AG04450 (cell line): ENCODE measurements at regions not wholly inside any gene's neighbourhood (a gene's known extent, or its start where the extent isn't known, plus 50 kb on each side); places are given as distances from the start of the nearest gene placed in this dataset.
A peak's percentile ranks its signal among the peaks of the same experiment; 100 is the strongest.

Experiments
- CTCF ChIA-PET: fragments of 300-600, 350-600 bp; formaldehyde crosslinking; extraction: SDS; loops from one replicate; lab custom pipeline; 2022; ENCODE audit warnings: antibody characterized with exemption, inconsistent platforms; lab: Charles Lee
- POLR2A ChIA-PET: fragments of 350-600 bp; formaldehyde crosslinking; extraction: SDS; loops from one replicate; lab custom pipeline; 2021; ENCODE audit warnings: antibody characterized with exemption, inconsistent platforms; lab: Yijun Ruan, JAX
- DNase-seq: peaks from one replicate; pipeline ENCODE4 v3.0.0-alpha.2; 2011; ENCODE audit warnings: low read depth, low spot score
- H3K27ac ChIP-seq: one replicate; pipeline ENCODE4 v1.5.1; 2012; ENCODE audit warnings: low read depth, low read length, control low read depth
- H3K27me3 ChIP-seq: one replicate; pipeline ENCODE4 v1.6.0; 2012; ENCODE audit warnings: low read length; ENCODE audit not compliant: control insufficient read depth, insufficient read depth
- H3K4me3 ChIP-seq: 2 replicates; pipeline ENCODE4 v1.5.1; 2011; ENCODE audit warnings: mild to moderate bottlenecking, low read depth, low read length, control low read depth
- H3K9me3 ChIP-seq: 2 replicates; pipeline ENCODE4 v1.5.1; 2012; ENCODE audit warnings: low read length; ENCODE audit not compliant: control insufficient read depth, insufficient read depth
- CTCF ChIP-seq: IDR thresholded peaks from 2 replicates; pipeline ENCODE4 v1.5.1; 2011; ENCODE audit warnings: low read depth, low read length, control low read depth, inconsistent platforms

GRCh38 chr3:124398594-124398993 is 331.7 kb upstream of the UMPS start:
- no peak for DNase-seq
- no peaks in the 10 kb centered on the region for H3K27me3 ChIP-seq
- H3K9me3 ChIP-seq = no peaks in the 10 kb centered on the region
- ChIA-PET POLR2A (no interaction called here), CTCF (no interaction called here)
- TF ChIP-seq CTCF = no peak
- no peak overlapping the region for H3K4me3 ChIP-seq
- H3K27ac ChIP-seq = no peak overlapping the region

- TF ChIP-seq CTCF = no peak
- no peaks in the 10 kb centered on the region for H3K9me3 ChIP-seq
- POLR2A ChIA-PET = no interaction called here
- DNase-seq = peak; percentile 47
- H3K27ac ChIP-seq = no peak overlapping the region
- CTCF ChIA-PET = interaction anchor here (1.3 kb wide), 1 partner anchor 157 kb away, joined by 3 read pairs; no protein-coding TSS in a partner anchor
- no peaks in the 10 kb centered on the region for H3K27me3 ChIP-seq
- no peak overlapping the region for H3K4me3 ChIP-seq
Observed at GRCh38 chr3:124401843-124402242, 328.4 kb upstream of the UMPS start.

- POLR2A ChIA-PET = no interaction called here
- H3K4me3 ChIP-seq = no peak overlapping the region
- CTCF ChIA-PET = no interaction called here
Observed at GRCh38 chr3:124402791-124403190, 327.5 kb upstream of the UMPS start.

GRCh38 chr3:124404621-124405020 is 325.6 kb upstream of the UMPS start:
- no peak overlapping the region for H3K4me3 ChIP-seq
- no peaks in the 10 kb centered on the region for H3K9me3 ChIP-seq
- H3K27ac ChIP-seq = no peak overlapping the region
- no peak for DNase-seq
- ChIA-PET POLR2A (no interaction called here), CTCF (interaction anchor here (0.6 to 1.5 kb wide), 3 partner anchors 19 to 372 kb away, joined by 3 to 4 read pairs (median 3); partner anchors contain the start of gene KALRN)
- no peak for TF ChIP-seq CTCF
- no peaks in the 10 kb centered on the region for H3K27me3 ChIP-seq

More at GRCh38 chr3:124402791-124403190, 327.5 kb upstream of the UMPS start:
- H3K9me3 ChIP-seq = no peaks in the 10 kb centered on the region
- no peak overlapping the region for H3K27ac ChIP-seq
- no peaks in the 10 kb centered on the region for H3K27me3 ChIP-seq
- TF ChIP-seq CTCF = no peak
- no peak for DNase-seq

- CTCF ChIA-PET = no interaction called here
- Histone ChIP-seq H3K4me3 (no peak overlapping the region), H3K9me3 (no peaks in the 10 kb centered on the region), H3K27me3 (no peaks in the 10 kb centered on the region), H3K27ac (no peak overlapping the region)
- peak; percentile 39 for DNase-seq
- POLR2A ChIA-PET = no interaction called here
- TF ChIP-seq CTCF = no peak
Observed at GRCh38 chr3:124407260-124407659, 323.0 kb upstream of the UMPS start.
